HepG2 (cell line): ENCODE measurements at regions not wholly inside any gene's neighbourhood (a gene's known extent, or its start where the extent isn't known, plus 50 kb on each side); places are given as distances from the start of the nearest gene placed in this dataset.

Experiments
- ATAC-seq: fragments of 200-7000 bp; cut with Tn5 transposase; 3 replicates; pipeline ENCODE4 v1.9.1; 2020; ENCODE audit warnings: mild to moderate bottlenecking, moderate library complexity
- BruUV-seq: library from RNA; stranded (reverse); fragments of 400-500 nt; replicated peaks from 2 replicates; lab custom pipeline; 2021; lab: Mats Ljungman, UMichigan
- CTCF ChIA-PET: fragments of 300-600 bp; formaldehyde crosslinking; extraction: SDS; loops from one replicate; lab custom pipeline; 2021; ENCODE audit warnings: low total read pairs, inconsistent platforms, low intra/inter-chr PET ratio; lab: Yijun Ruan, JAX
- POLR2A ChIA-PET: fragments of 350-600 bp; sonication (Branson Sonifier 250); formaldehyde crosslinking; loops from one replicate; lab custom pipeline; 2020; ENCODE audit warnings: antibody characterized with exemption, inconsistent platforms; lab: Yijun Ruan, JAX
- DNase-seq: peaks from one replicate; pipeline ENCODE4 v3.0.0-alpha.2; 2015; ENCODE audit warnings: low spot score
- FAIRE-seq: peaks from 3 replicates; lab custom pipeline; 2011; peaks lifted over from hg19 to GRCh38; lab: Jason Lieb, UNC
- H2AFZ ChIP-seq: one replicate; pipeline ENCODE4 v1.6.1; 2011; ENCODE audit warnings: low read length, inconsistent platforms
- H3K27ac ChIP-seq: fragments of 300-600 bp; 3 replicates; pipeline ENCODE4 v1.8.0; 2011; ENCODE audit warnings: mixed run types, mild to moderate bottlenecking, mixed read lengths, low read length, inconsistent platforms; ENCODE audit not compliant: insufficient read depth; ENCODE audit errors: extremely low read length
- H3K27me3 ChIP-seq, 2 experiments: fragments of 200-600 bp in 1 of 2; 2 replicates in 1 of 2; 3 replicates in 1 of 2; pipeline versions ENCODE4 v1.6.0 to v1.8.0; 2011; ENCODE audit warnings: low read length in 2 of 2, mild to moderate bottlenecking in 2 of 2, moderate library complexity in 2 of 2, inconsistent platforms in 1 of 2; ENCODE audit not compliant: insufficient read depth in 2 of 2, control insufficient read depth in 1 of 2
- H3K36me3 ChIP-seq, 2 experiments: fragments of 200-600 bp in 1 of 2; replicated peaks in 1 of 2; 2 replicates in 1 of 2; 3 replicates in 1 of 2; pipeline versions ENCODE4 v1.5.1 to v1.8.0; 2011; ENCODE audit warnings: low read length in 2 of 2, inconsistent platforms in 1 of 2; ENCODE audit not compliant: insufficient read depth in 2 of 2, control insufficient read depth in 1 of 2
- H3K4me1 ChIP-seq: 2 replicates; pipeline ENCODE4 v1.5.1; 2012; ENCODE audit warnings: low read length, inconsistent platforms; ENCODE audit not compliant: insufficient read depth
- H3K4me2 ChIP-seq: 2 replicates; pipeline ENCODE4 v1.6.0; 2011; ENCODE audit warnings: low read depth, low read length, inconsistent platforms
- H3K4me3 ChIP-seq, 3 experiments: fragments of 200-600 bp in 1 of 3; sonication (generic), shearing (Covaris generic) in 1 of 3; replicated peaks in 1 of 3; 2 replicates each; pipeline ENCODE4 v1.5.1; 2011 to 2016; ENCODE audit warnings: low read length in 3 of 3, inconsistent platforms in 2 of 3, low read depth in 2 of 3, mild to moderate bottlenecking in 2 of 3, control low read depth in 1 of 3, mixed read lengths in 1 of 3; ENCODE audit not compliant: insufficient read depth in 1 of 3
- H3K79me2 ChIP-seq: one replicate; pipeline ENCODE4 v1.6.1; 2011; ENCODE audit warnings: low read length, inconsistent platforms; ENCODE audit not compliant: insufficient read depth
- H3K9ac ChIP-seq: 2 replicates; pipeline ENCODE4 v1.6.0; 2011; ENCODE audit warnings: mild to moderate bottlenecking, low read depth, low read length, inconsistent platforms; ENCODE audit not compliant: insufficient read depth
- H3K9me3 ChIP-seq: 2 replicates; pipeline ENCODE4 v1.5.1; 2012; ENCODE audit warnings: mild to moderate bottlenecking, low read length
- H4K20me1 ChIP-seq: 2 replicates; pipeline ENCODE4 v1.6.0; 2011; ENCODE audit warnings: inconsistent platforms, mild to moderate bottlenecking, low read length, moderate library complexity; ENCODE audit not compliant: insufficient read depth
- ARNTL ChIP-seq: sonication (generic); formaldehyde crosslinking; IDR thresholded peaks from 2 replicates; pipeline ENCODE4 v1.4.0; 2020; ENCODE audit warnings: mild to moderate bottlenecking, missing genetic modification reagents
- CENPX ChIP-seq: sonication (generic); formaldehyde crosslinking; IDR thresholded peaks from 2 replicates; pipeline ENCODE4 v1.9.0; 2021; ENCODE audit warnings: mild to moderate bottlenecking, missing genetic modification reagents, moderate library complexity
- GZF1 ChIP-seq: sonication (generic); formaldehyde crosslinking; IDR thresholded peaks from 2 replicates; pipeline ENCODE4 v1.5.1; 2020; ENCODE audit warnings: mild to moderate bottlenecking, missing genetic modification reagents
- HHEX ChIP-seq: IDR thresholded peaks from 2 replicates; pipeline ENCODE4 v1.6.1; 2016; ENCODE audit warnings: control low read depth
- JUN ChIP-seq: sonication (generic); formaldehyde crosslinking; IDR thresholded peaks from 2 replicates; pipeline ENCODE4 v1.4.0; 2020; ENCODE audit warnings: mild to moderate bottlenecking, missing genetic modification reagents
- KLF11 ChIP-seq: IDR thresholded peaks from 2 replicates; pipeline ENCODE4 v1.6.1; 2016; ENCODE audit warnings: missing compliant biosample characterization
- MAFK ChIP-seq, 2 experiments: IDR thresholded peaks in 1 of 2; conservative IDR thresholded peaks in 1 of 2; 2 replicates each; pipeline ENCODE4 v1.6.1; 2011; ENCODE audit warnings: improper control_type of control experiment in 2 of 2, low read length in 2 of 2
- ZNF274 ChIP-seq: sonication (generic); formaldehyde crosslinking; IDR thresholded peaks from 2 replicates; pipeline ENCODE4 v1.5.1; 2020; ENCODE audit warnings: mild to moderate bottlenecking, missing genetic modification reagents
- ZNF766 ChIP-seq: sonication (generic); formaldehyde crosslinking; IDR thresholded peaks from 2 replicates; pipeline ENCODE4 v1.5.0; 2020; ENCODE audit warnings: missing genetic modification reagents, borderline replicate concordance
- ZSCAN30 ChIP-seq: sonication (generic); formaldehyde crosslinking; IDR thresholded peaks from 2 replicates; pipeline ENCODE4 v1.5.0; 2020; ENCODE audit warnings: mild to moderate bottlenecking, missing genetic modification reagents
- WGBS: methylation state at CpG from one replicate; pipeline ENCODE4 v1.1.6; 2017; ENCODE audit warnings: low lambda C conversion rate; 5-methylcytosine and 5-hydroxymethylcytosine counted together
- in situ Hi-C: cut with HindIII; loops from 2 replicates; pipeline ENCODE4 v1.10.0; 2017; ENCODE audit warnings: low pct_unique_long_range_greater_than_20kb; ENCODE audit not compliant: extremely low pct_ligation_motif_present
- intact Hi-C: fragments of 100-400 bp; cut with micrococcal nuclease; formaldehyde crosslinking; loops from one replicate; pipeline ENCODE4 v1.10.0; 2022; ENCODE audit not compliant: unreplicated experiment
- TF ChIP-seq, protein P1 (sequence below): sonication (generic); formaldehyde crosslinking; IDR thresholded peaks from 2 replicates; pipeline ENCODE4 v1.5.0; 2020; ENCODE audit warnings: mild to moderate bottlenecking, low read depth, missing genetic modification reagents, borderline replicate concordance

DNA sequence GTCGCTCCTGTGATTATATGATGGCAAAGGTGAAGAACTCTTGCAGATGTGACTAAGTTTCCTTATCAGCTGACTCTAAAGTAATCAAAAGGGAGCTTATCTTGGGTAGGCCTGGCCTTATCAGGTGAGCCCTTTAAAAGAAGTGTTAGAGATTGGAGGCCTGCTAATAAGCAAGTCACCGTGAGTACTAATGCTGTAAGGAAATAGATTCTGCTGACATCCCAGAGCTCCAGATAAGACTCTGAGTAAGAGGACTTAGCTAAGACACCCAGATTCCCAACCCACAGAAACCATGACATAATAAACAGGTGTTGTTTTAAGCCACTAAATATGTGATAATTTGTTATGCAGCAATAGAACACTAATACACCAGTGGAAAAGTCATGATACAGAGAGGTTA lies 99.9 kb upstream of the FAM20A start (continued):
- no peak for TF ChIP-seq ZSCAN30 (CRISPR knock-in tag)
- no peak for TF ChIP-seq HHEX (CRISPR knock-in tag)

DNA sequence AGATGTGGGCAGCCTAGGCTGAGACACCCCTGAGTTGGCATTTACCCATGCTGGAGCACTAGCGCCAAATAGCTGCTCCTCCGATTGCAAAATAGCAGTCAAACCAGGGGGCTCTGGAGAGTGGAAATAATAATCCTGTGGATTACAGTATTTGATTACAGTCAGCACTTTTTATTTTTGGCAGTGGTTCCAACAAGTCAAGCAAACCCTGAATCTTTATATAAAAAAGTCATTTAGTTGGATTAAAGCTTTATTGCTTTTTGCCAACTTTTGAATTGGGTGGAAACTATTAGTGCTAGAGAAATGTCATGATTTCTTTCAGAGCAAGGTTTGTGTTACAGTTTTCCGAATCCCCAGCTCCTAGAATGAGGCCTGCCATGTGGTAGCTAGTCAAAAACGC lies 99.3 kb upstream of the FAM20A start:
- CTCF ChIA-PET = no interaction called here
- Histone ChIP-seq H3K9ac (no peak overlapping the region), H2AFZ (no peak overlapping the region), H3K9me3 (no peaks in the 10 kb centered on the region), H3K4me1 (peaks cover 8% of the 10 kb centered on the region), H3K4me3 (no peak overlapping the region), H3K4me2 (no peak overlapping the region), H3K27me3 (no peaks in the 10 kb centered on the region), H3K79me2 (no peaks in the 10 kb centered on the region), H3K27ac (no peak overlapping the region), H4K20me1 (no peaks in the 10 kb centered on the region), H3K36me3 (no peaks in the 10 kb centered on the region)
- WGBS = 51% methylated on average over 4 of the region's 4 CpGs
- FAIRE-seq = no peak
- in situ Hi-C loops (no loop called here), intact Hi-C loops (no loop called here)
- TF ChIP-seq MAFK (conservative IDR thresholded peaks at IDR 0.05 in 1 of 2, IDR thresholded peaks at IDR 0.05 in 1 of 2; ENCODE audit: low read length in 2 of 2) = 0 out of 4 replicates have a peak, but pooled peaks of 1 of the 2 experiments have one; percentile 40
- TF ChIP-seq GZF1 (CRISPR knock-in tag) = no peak
- no peak for DNase-seq
- POLR2A ChIA-PET = no interaction called here
- ATAC-seq = no peak
- BruUV-seq = no TSS peak

DNA sequence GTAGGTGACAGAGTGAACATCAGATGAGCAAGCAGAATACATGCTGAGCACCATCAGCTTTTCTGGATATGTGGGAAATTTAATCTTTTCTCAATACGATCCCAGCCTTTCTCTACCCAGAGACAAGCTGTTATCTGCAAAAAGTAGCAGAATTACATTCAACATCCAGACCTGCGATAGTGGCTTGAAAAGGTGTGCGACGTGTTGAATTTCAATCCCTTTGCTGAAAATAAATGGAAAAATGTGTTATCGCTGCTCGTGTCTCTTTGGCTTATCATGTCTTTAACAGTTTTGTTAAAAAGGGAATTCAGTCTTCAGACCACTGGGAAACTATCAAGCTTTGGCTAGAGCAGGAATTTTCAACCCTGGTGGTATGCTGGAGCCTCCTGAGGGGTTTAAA lies 98.8 kb upstream of the FAM20A start:
- Histone ChIP-seq H4K20me1 (no peaks in the 10 kb centered on the region), H3K9me3 (no peaks in the 10 kb centered on the region), H3K36me3 (no peaks in the 10 kb centered on the region), H3K79me2 (no peaks in the 10 kb centered on the region), H3K27me3 (no peaks in the 10 kb centered on the region), H3K27ac (no peak overlapping the region), H3K4me1 (peaks cover 8% of the 10 kb centered on the region), H3K4me2 (no peak overlapping the region), H3K4me3 (no peak overlapping the region), H3K9ac (no peak overlapping the region), H2AFZ (no peak overlapping the region)
- POLR2A ChIA-PET = no interaction called here
- no peak for DNase-seq
- ATAC-seq = no peak
- in situ Hi-C loops (no loop called here), intact Hi-C loops (no loop called here)
- no TSS peak for BruUV-seq
- CTCF ChIA-PET = no interaction called here
- no peak for FAIRE-seq
- whole genome bisulfite sequencing = 58% methylated on average over 6 of the region's 6 CpGs
- TF ChIP-seq ARNTL (no peak), CENPX (no peak), KLF11 (CRISPR knock-in tag) (no peak), JUN (CRISPR knock-in tag) (no peak), ZNF274 (CRISPR knock-in tag) (no peak), ZNF766 (CRISPR knock-in tag) (no peak)
- TF ChIP-seq, protein P1, sequence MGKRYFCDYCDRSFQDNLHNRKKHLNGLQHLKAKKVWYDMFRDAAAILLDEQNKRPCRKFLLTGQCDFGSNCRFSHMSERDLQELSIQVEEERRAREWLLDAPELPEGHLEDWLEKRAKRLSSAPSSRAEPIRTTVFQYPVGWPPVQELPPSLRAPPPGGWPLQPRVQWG (CRISPR knock-in tag) = no peak
- TF ChIP-seq, all 625 proteins: peak for 0
